Effector memory CD8-positive, alpha-beta T cell (primary cell): ENCODE measurements at regions not wholly inside any gene's neighbourhood (a gene's known extent, or its start where the extent isn't known, plus 50 kb on each side); places are given as distances from the start of the nearest gene placed in this dataset.

Experiments
- ATAC-seq: fragments of 150-1000 bp; cut with Tn5 transposase; replicated peaks from 2 replicates; pipeline ENCODE4 v1.10.0; 2021; ENCODE audit warnings: mild to moderate bottlenecking, moderate library complexity
- DNase-seq, 3 experiments: peaks; one replicate each; pipeline ENCODE4 v3.0.0; 2021
- H3K27ac Mint-ChIP-seq, 2 donors: one replicate each; pipeline ENCODE4 v1.8.0; 2022; ENCODE audit warnings: mild to moderate bottlenecking in 2 of 2, mixed read lengths in 2 of 2, moderate library complexity in 2 of 2
- H3K27me3 Mint-ChIP-seq, 2 donors: one replicate each; pipeline ENCODE4 v1.8.0; 2022; ENCODE audit warnings: mixed read lengths in 2 of 2
- H3K36me3 Mint-ChIP-seq: one replicate; pipeline ENCODE4 v1.8.0; 2022; ENCODE audit warnings: mild to moderate bottlenecking, moderate library complexity, mixed read lengths; ENCODE audit not compliant: insufficient read depth
- H3K4me1 Mint-ChIP-seq, 2 donors: one replicate each; pipeline ENCODE4 v1.8.0; 2022; ENCODE audit warnings: low read depth in 2 of 2, mixed read lengths in 2 of 2
- H3K4me3 Mint-ChIP-seq, 2 donors: one replicate each; pipeline ENCODE4 v1.8.0; 2022; ENCODE audit warnings: mild to moderate bottlenecking in 2 of 2, mixed read lengths in 2 of 2, moderate library complexity in 2 of 2
- H3K9me3 Mint-ChIP-seq, 2 donors: one replicate each; pipeline ENCODE4 v1.8.0; 2022; ENCODE audit warnings: mixed read lengths in 2 of 2

GRCh38 chr3:146895026-146895749 lies 290.0 kb upstream of the PLSCR5 start:
- ATAC-seq (no peak), DNase-seq (no peak)
- Mint-ChIP-seq H3K36me3 (no peaks in the 10 kb centered on the region), H3K4me3 (no peak overlapping the region), H3K4me1 (no peaks in the 10 kb centered on the region), H3K9me3 (peaks cover 0 to 2% of the 10 kb centered on the region in 2 donors), H3K27ac (no peak overlapping the region), H3K27me3 (no peaks in the 10 kb centered on the region)

- H3K27me3 Mint-ChIP-seq: no peaks in the 10 kb centered on the region
- no peak overlapping the region for H3K4me3 Mint-ChIP-seq
- H3K9me3 Mint-ChIP-seq: peaks cover 0 to 2% of the 10 kb centered on the region in 2 donors
- no peak for ATAC-seq
- H3K27ac Mint-ChIP-seq: no peak overlapping the region
- no peaks in the 10 kb centered on the region for H3K36me3 Mint-ChIP-seq
- DNase-seq: no peak
- no peaks in the 10 kb centered on the region for H3K4me1 Mint-ChIP-seq
Measured at GRCh38 chr3:146894406-146894805, 289.3 kb upstream of the PLSCR5 start.

- no peak overlapping the region for H3K27ac Mint-ChIP-seq
- H3K4me1 Mint-ChIP-seq: no peaks in the 10 kb centered on the region
- ATAC-seq (no peak), DNase-seq (no peak)
- no peaks in the 10 kb centered on the region for H3K27me3 Mint-ChIP-seq
- peaks cover 0 to 2% of the 10 kb centered on the region in 2 donors for H3K9me3 Mint-ChIP-seq
- H3K4me3 Mint-ChIP-seq: no peak overlapping the region
- H3K36me3 Mint-ChIP-seq: no peaks in the 10 kb centered on the region
Measured at GRCh38 chr3:146892041-146892440, 286.9 kb upstream of the PLSCR5 start.

- H3K4me3 Mint-ChIP-seq: no peak overlapping the region
- H3K36me3 Mint-ChIP-seq: no peaks in the 10 kb centered on the region
- no peaks in the 10 kb centered on the region for H3K27me3 Mint-ChIP-seq
- no peak overlapping the region for H3K27ac Mint-ChIP-seq
- peaks cover 0 to 9% of the 10 kb centered on the region in 2 donors for H3K9me3 Mint-ChIP-seq
- DNase-seq: no peak
- ATAC-seq: no peak
- no peaks in the 10 kb centered on the region for H3K4me1 Mint-ChIP-seq
Measured at GRCh38 chr3:146889626-146890025, 284.5 kb upstream of the PLSCR5 start.

GRCh38 chr3:146888176-146888575 lies 283.0 kb upstream of the PLSCR5 start:
- ATAC-seq (no peak), DNase-seq (no peak)
- Mint-ChIP-seq H3K4me1 (no peaks in the 10 kb centered on the region), H3K4me3 (no peak overlapping the region), H3K36me3 (no peaks in the 10 kb centered on the region), H3K27me3 (no peaks in the 10 kb centered on the region), H3K9me3 (peaks cover 0 to 7% of the 10 kb centered on the region in 2 donors), H3K27ac (no peak overlapping the region)

GRCh38 chr3:146884721-146885120 lies 279.6 kb upstream of the PLSCR5 start:
- H3K4me3 Mint-ChIP-seq: no peak overlapping the region
- H3K36me3 Mint-ChIP-seq: no peaks in the 10 kb centered on the region
- ATAC-seq (no peak), DNase-seq (no peak)
- H3K4me1 Mint-ChIP-seq: no peaks in the 10 kb centered on the region
- no peaks in the 10 kb centered on the region for H3K27me3 Mint-ChIP-seq
- peaks cover 0 to 7% of the 10 kb centered on the region in 2 donors for H3K9me3 Mint-ChIP-seq
- no peak overlapping the region for H3K27ac Mint-ChIP-seq

- Mint-ChIP-seq H3K36me3 (no peaks in the 10 kb centered on the region), H3K4me3 (no peak overlapping the region), H3K4me1 (no peaks in the 10 kb centered on the region), H3K9me3 (peaks cover 0 to 7% of the 10 kb centered on the region in 2 donors), H3K27me3 (no peaks in the 10 kb centered on the region), H3K27ac (no peak overlapping the region)
- ATAC-seq (no peak), DNase-seq (no peak)
Measured at GRCh38 chr3:146884296-146884695, 279.1 kb upstream of the PLSCR5 start.

GRCh38 chr3:146883288-146883687 lies 278.1 kb upstream of the PLSCR5 start:
- Mint-ChIP-seq H3K4me1 (no peaks in the 10 kb centered on the region), H3K27me3 (no peaks in the 10 kb centered on the region), H3K4me3 (no peak overlapping the region), H3K27ac (no peak overlapping the region), H3K36me3 (no peaks in the 10 kb centered on the region), H3K9me3 (peaks cover 0 to 7% of the 10 kb centered on the region in 2 donors)
- ATAC-seq (no peak), DNase-seq (no peak)

GRCh38 chr3:146881966-146882760 lies 277.0 kb upstream of the PLSCR5 start:
- ATAC-seq: no peak
- Mint-ChIP-seq H3K9me3 (peaks cover 0 to 7% of the 10 kb centered on the region in 2 donors), H3K27ac (no peak overlapping the region), H3K36me3 (no peaks in the 10 kb centered on the region), H3K27me3 (no peaks in the 10 kb centered on the region), H3K4me3 (no peak overlapping the region), H3K4me1 (no peaks in the 10 kb centered on the region)
- no peak for DNase-seq

- Mint-ChIP-seq H3K9me3 (peaks cover 0 to 5% of the 10 kb centered on the region in 2 donors), H3K27ac (no peak overlapping the region), H3K27me3 (no peaks in the 10 kb centered on the region), H3K4me3 (no peak overlapping the region), H3K36me3 (no peaks in the 10 kb centered on the region), H3K4me1 (no peaks in the 10 kb centered on the region)
- no peak for ATAC-seq
- no peak for DNase-seq
Measured at GRCh38 chr3:146881356-146881755, 276.2 kb upstream of the PLSCR5 start.

GRCh38 chr3:146873748-146874147 lies 268.6 kb upstream of the PLSCR5 start:
- DNase-seq: no peak
- peaks cover 2 to 22% of the 10 kb centered on the region in 2 donors for H3K9me3 Mint-ChIP-seq
- no peaks in the 10 kb centered on the region for H3K27me3 Mint-ChIP-seq
- peaks cover 3% of the 10 kb centered on the region for H3K36me3 Mint-ChIP-seq
- no peak overlapping the region for H3K27ac Mint-ChIP-seq
- ATAC-seq: no peak
- H3K4me3 Mint-ChIP-seq: no peak overlapping the region
- H3K4me1 Mint-ChIP-seq: no peaks in the 10 kb centered on the region

GRCh38 chr3:146865175-146865755 lies 260.1 kb upstream of the PLSCR5 start:
- H3K9me3 Mint-ChIP-seq: peaks cover 4 to 8% of the 10 kb centered on the region in 2 donors
- H3K27me3 Mint-ChIP-seq: no peaks in the 10 kb centered on the region
- H3K4me1 Mint-ChIP-seq: no peaks in the 10 kb centered on the region
- H3K27ac Mint-ChIP-seq: no peak overlapping the region
- H3K36me3 Mint-ChIP-seq: no peaks in the 10 kb centered on the region
- no peak for ATAC-seq
- H3K4me3 Mint-ChIP-seq: no peak overlapping the region
- DNase-seq: no peak

GRCh38 chr3:146861262-146861661 lies 256.1 kb upstream of the PLSCR5 start:
- Mint-ChIP-seq H3K4me1 (no peaks in the 10 kb centered on the region), H3K9me3 (peaks cover 5 to 8% of the 10 kb centered on the region in 2 donors), H3K36me3 (no peaks in the 10 kb centered on the region), H3K27me3 (no peaks in the 10 kb centered on the region), H3K27ac (no peak overlapping the region), H3K4me3 (no peak overlapping the region)
- ATAC-seq (no peak), DNase-seq (no peak)

GRCh38 chr3:146854523-146854922 lies 249.4 kb upstream of the PLSCR5 start:
- Mint-ChIP-seq H3K4me3 (no peak overlapping the region), H3K36me3 (no peaks in the 10 kb centered on the region), H3K9me3 (peaks cover 6 to 13% of the 10 kb centered on the region in 2 donors), H3K4me1 (no peaks in the 10 kb centered on the region), H3K27me3 (no peaks in the 10 kb centered on the region), H3K27ac (no peak overlapping the region)
- ATAC-seq (no peak), DNase-seq (no peak)
